H1 (cell line): ENCODE measurements at regions not wholly inside any gene's neighbourhood (a gene's known extent, or its start where the extent isn't known, plus 50 kb on each side); places are given as distances from the start of the nearest gene placed in this dataset.

Experiments
- CTCF ChIA-PET: fragments of 300-600 bp; sonication (Branson Sonifier 250); formaldehyde crosslinking; loops from one replicate; lab custom pipeline; 2021; ENCODE audit not compliant: partially characterized antibody; lab: Charles Lee
- POLR2A ChIA-PET: fragments of 300-600 bp; sonication (Branson Sonifier 250); formaldehyde crosslinking; loops from one replicate; lab custom pipeline; 2021; ENCODE audit warnings: inconsistent platforms; ENCODE audit not compliant: partially characterized antibody; lab: Charles Lee
- DNase-seq, 2 experiments: peaks; one replicate each; pipeline versions ENCODE4 v3.0.0 to v3.0.0-alpha.2; 2010 to 2022; ENCODE audit warnings: low spot score in 2 of 2, low read depth in 1 of 2, mixed read lengths in 1 of 2
- FAIRE-seq: peaks from 2 replicates; lab custom pipeline; 2011; peaks lifted over from hg19 to GRCh38; lab: Jason Lieb, UNC
- H2AFZ ChIP-seq: 2 replicates; pipeline ENCODE4 v1.8.1; 2012; ENCODE audit warnings: low read length, inconsistent platforms
- H2AK5ac ChIP-seq: 2 replicates; pipeline ENCODE4 v1.6.1; 2013; ENCODE audit warnings: low read depth, low read length
- H2BK120ac ChIP-seq: replicated peaks from 2 replicates; pipeline ENCODE3; 2013; ENCODE audit warnings: low read depth, low read length, inconsistent platforms
- H2BK12ac ChIP-seq: 2 replicates; pipeline ENCODE4 v1.6.1; 2013; ENCODE audit warnings: low read depth, low read length
- H2BK15ac ChIP-seq: 2 replicates; pipeline ENCODE4 v1.6.1; 2013; ENCODE audit warnings: low read length
- H2BK20ac ChIP-seq: 2 replicates; pipeline ENCODE4 v1.6.1; 2013; ENCODE audit warnings: low read length
- H2BK5ac ChIP-seq: 2 replicates; pipeline ENCODE4 v1.6.1; 2013; ENCODE audit warnings: low read depth, low read length
- H3K14ac ChIP-seq: 2 replicates; pipeline ENCODE4 v1.6.1; 2013; ENCODE audit warnings: inconsistent platforms; ENCODE audit not compliant: insufficient read length
- H3K18ac ChIP-seq: 2 replicates; pipeline ENCODE4 v1.6.1; 2013; ENCODE audit warnings: low read length; ENCODE audit errors: extremely low read depth
- H3K23ac ChIP-seq: 2 replicates; pipeline ENCODE4 v1.6.1; 2013; ENCODE audit warnings: inconsistent platforms; ENCODE audit not compliant: insufficient read length
- H3K23me2 ChIP-seq: 2 replicates; pipeline ENCODE4 v1.6.1; 2013; ENCODE audit warnings: low read depth, low read length
- H3K27ac ChIP-seq: 2 replicates; pipeline ENCODE4 v1.6.1; 2011; ENCODE audit warnings: low read depth, low read length, inconsistent platforms
- H3K27me3 ChIP-seq, 4 experiments: replicated peaks in 1 of 4; 1 replicate in 1 of 4; 2 replicates in 3 of 4; pipeline versions ENCODE4 v1.6.1 to v1.8.1; 2011 to 2013; ENCODE audit warnings: low read length in 3 of 4, mild to moderate bottlenecking in 3 of 4, inconsistent platforms in 2 of 4, mixed read lengths in 2 of 4, moderate library complexity in 1 of 4; ENCODE audit not compliant: control insufficient read depth in 3 of 4, insufficient read depth in 3 of 4; ENCODE audit errors: extremely low read depth in 1 of 4
- H3K36me3 ChIP-seq, 4 experiments: 2 replicates each; pipeline versions ENCODE4 v1.6.1 to v1.8.1; 2011 to 2013; ENCODE audit warnings: mild to moderate bottlenecking in 4 of 4, low read length in 3 of 4, moderate library complexity in 2 of 4, control low read depth in 1 of 4, inconsistent platforms in 1 of 4; ENCODE audit not compliant: insufficient read depth in 4 of 4, control insufficient read depth in 2 of 4
- H3K4ac ChIP-seq: replicated peaks from 2 replicates; pipeline ENCODE3; 2013; ENCODE audit warnings: low read length, low read depth, mixed read lengths, inconsistent platforms; ENCODE audit not compliant: insufficient read length
- H3K4me1 ChIP-seq, 4 experiments: replicated peaks in 1 of 4; 1 replicate in 1 of 4; 2 replicates in 3 of 4; pipeline versions ENCODE4 v1.6.1 to v1.8.1; 2011 to 2013; ENCODE audit warnings: low read length in 3 of 4, inconsistent platforms in 2 of 4, mixed read lengths in 1 of 4; ENCODE audit not compliant: insufficient read depth in 4 of 4, control insufficient read depth in 3 of 4
- H3K4me2 ChIP-seq, 2 experiments: 2 replicates each; pipeline versions ENCODE4 v1.6.1 to v1.8.1; 2011 to 2013; ENCODE audit warnings: low read depth in 2 of 2, low read length in 2 of 2, control low read depth in 1 of 2, inconsistent platforms in 1 of 2, mild to moderate bottlenecking in 1 of 2; ENCODE audit not compliant: insufficient read depth in 1 of 2
- H3K4me3 ChIP-seq, 4 experiments: fragments of 200-600, 300-600 bp in 1 of 4; sonication (generic), shearing (Covaris generic), sonication (Bioruptor Twin) in 1 of 4; 2 replicates each; pipeline versions ENCODE4 v1.5.1 to v1.8.1; 2011 to 2016; ENCODE audit warnings: low read length in 4 of 4, low read depth in 3 of 4, control low read depth in 2 of 4, inconsistent platforms in 2 of 4, mild to moderate bottlenecking in 2 of 4, mixed read lengths in 1 of 4, moderate library complexity in 1 of 4; ENCODE audit not compliant: insufficient read depth in 2 of 4; ENCODE audit errors: extremely low read depth in 1 of 4
- H3K56ac ChIP-seq: replicated peaks from 2 replicates; pipeline ENCODE3; 2013; ENCODE audit warnings: low read depth, mild to moderate bottlenecking, mixed read lengths, low read length, inconsistent platforms; ENCODE audit not compliant: insufficient read length
- H3K79me1 ChIP-seq: 2 replicates; pipeline ENCODE4 v1.6.1; 2013; ENCODE audit warnings: low read depth, low read length, control low read depth
- H3K79me2 ChIP-seq, 2 experiments: 2 replicates each; pipeline versions ENCODE4 v1.6.1 to v1.8.1; 2012 to 2013; ENCODE audit warnings: low read length in 2 of 2, mild to moderate bottlenecking in 2 of 2, inconsistent platforms in 1 of 2; ENCODE audit not compliant: insufficient read depth in 2 of 2, control insufficient read depth in 1 of 2
- H3K9ac ChIP-seq, 4 experiments: replicated peaks in 1 of 4; 1 replicate in 1 of 4; 2 replicates in 3 of 4; pipeline versions ENCODE4 v1.6.1 to v1.8.1; 2011 to 2013; ENCODE audit warnings: low read depth in 3 of 4, low read length in 3 of 4, control low read depth in 2 of 4, mild to moderate bottlenecking in 2 of 4, moderate library complexity in 2 of 4, inconsistent platforms in 1 of 4; ENCODE audit errors: extremely low read depth in 1 of 4
- H3K9me3 ChIP-seq, 2 experiments: 2 replicates each; pipeline versions ENCODE4 v1.6.1 to v1.8.1; 2012 to 2013; ENCODE audit warnings: mild to moderate bottlenecking in 2 of 2, moderate library complexity in 2 of 2, control low read depth in 1 of 2, inconsistent platforms in 1 of 2, low read depth in 1 of 2, low read length in 1 of 2, mixed read lengths in 1 of 2; ENCODE audit not compliant: insufficient read depth in 2 of 2
- H4K20me1 ChIP-seq, 2 experiments: replicated peaks in 1 of 2; 2 replicates each; pipeline versions ENCODE3 to v1.8.1; 2011 to 2013; ENCODE audit warnings: inconsistent platforms in 2 of 2, low read length in 2 of 2, mild to moderate bottlenecking in 1 of 2; ENCODE audit not compliant: insufficient read depth in 2 of 2, control insufficient read depth in 1 of 2
- H4K5ac ChIP-seq: 2 replicates; pipeline ENCODE4 v1.6.1; 2013; ENCODE audit warnings: low read length, low read depth, mixed read lengths, inconsistent platforms; ENCODE audit not compliant: insufficient read length
- H4K8ac ChIP-seq: 2 replicates; pipeline ENCODE4 v1.8.0; 2013; ENCODE audit warnings: mild to moderate bottlenecking, moderate library complexity, low read length, inconsistent platforms; ENCODE audit not compliant: insufficient read depth; ENCODE audit errors: extremely low read depth
- H4K91ac ChIP-seq: replicated peaks from 2 replicates; pipeline ENCODE3; 2013; ENCODE audit warnings: low read length, mixed read lengths, inconsistent platforms; ENCODE audit not compliant: insufficient read length
- CEBPB ChIP-seq: IDR thresholded peaks from 2 replicates; pipeline ENCODE4 v1.6.1; 2012; ENCODE audit warnings: low read depth, low read length
- SIRT6 ChIP-seq: IDR thresholded peaks from one replicate; pipeline ENCODE4 v1.7.1; 2012; ENCODE audit warnings: low read length, inconsistent platforms
- WGBS, 2 experiments: shearing (Covaris generic) in 1 of 2; methylation state at CpG; one replicate each; pipeline versions ENCODE4 v1.1.6 to v1.1.7; 2013 to 2015; ENCODE audit warnings: low lambda C conversion rate in 2 of 2, mixed read lengths in 2 of 2, inconsistent platforms in 1 of 2, low coverage in 1 of 2, missing lambda C conversion rate in 1 of 2; ENCODE audit not compliant: insufficient replicate concordance in 2 of 2, insufficient coverage in 1 of 2, insufficient read length in 1 of 2; ENCODE audit errors: extremely low coverage in 1 of 2, missing lambda C conversion rate in 1 of 2; 5-methylcytosine and 5-hydroxymethylcytosine counted together

- CTCF ChIA-PET = interaction anchor here (1.5 kb wide), 1 partner anchor 28 kb away, joined by 3 read pairs; no protein-coding TSS in a partner anchor
- Histone ChIP-seq H3K14ac (no peak overlapping the region), H4K5ac (no peak overlapping the region), H2BK20ac (no peak overlapping the region), H3K9me3 (no peaks in the 10 kb centered on the region), H3K79me2 (no peaks in the 10 kb centered on the region), H4K91ac (no peak overlapping the region), H3K9ac (no peak overlapping the region), H3K23ac (no peak overlapping the region), H2BK15ac (no peak overlapping the region), H3K18ac (no peak overlapping the region), H3K27ac (no peak overlapping the region), H3K27me3 (no peaks in the 10 kb centered on the region), H3K4ac (no peak overlapping the region), H2BK120ac (no peak overlapping the region), H4K8ac (no peak overlapping the region), H3K4me3 (no peak overlapping the region), H2BK5ac (no peak overlapping the region), H4K20me1 (no peaks in the 10 kb centered on the region), H3K4me1 (no peaks in the 10 kb centered on the region), H3K79me1 (no peaks in the 10 kb centered on the region), H2BK12ac (no peak overlapping the region), H2AK5ac (no peak overlapping the region), H3K23me2 (no peaks in the 10 kb centered on the region), H3K4me2 (no peak overlapping the region), H2AFZ (no peak overlapping the region), H3K36me3 (no peaks in the 10 kb centered on the region), H3K56ac (no peak overlapping the region)
- 92% methylated on average over 3 of the region's 3 CpGs; no CpG with 5 or more reads in 1 of the 2 experiments for WGBS, 2 experiments
- TF ChIP-seq CEBPB (peak; percentile 85; the same call in 1 of the 2 replicates), SIRT6 (no peak)
- POLR2A ChIA-PET = no interaction called here
- FAIRE-seq (no peak), DNase-seq (no peak)
Observed at GRCh38 chr5:109496112-109496511, 86.3 kb upstream of the PJA2 start.
